ENCODE measurements at regions not wholly inside any gene's neighbourhood (a gene's known extent, or its start where the extent isn't known, plus 50 kb on each side); places are given as distances from the start of the nearest gene placed in this dataset.
A peak's percentile ranks its signal among the peaks of the same experiment; 100 is the strongest.
"Not testable (repeated sequence)": the region's sequence is repeated elsewhere in the genome, so short reads cannot be mapped to it uniquely, and the experiment has no call there.

- DNase-seq = no peak
- Mint-ChIP-seq H3K4me1 (ENCODE audit: low read depth) (no peaks in the 10 kb centered on the region), H3K9me3 (no peaks in the 10 kb centered on the region), H3K36me3 (ENCODE audit: insufficient read depth) (no peaks in the 10 kb centered on the region), H3K27me3 (ENCODE audit: low read depth) (peaks cover 14% of the 10 kb centered on the region), H3K4me3 (no peak overlapping the region)
- ATAC-seq = no peak
Measured at GRCh38 chr2:236910781-236911495, 174.8 kb upstream of the COPS8 start.

- Mint-ChIP-seq H3K4me3 (no peak overlapping the region), H3K4me1 (ENCODE audit: low read depth) (no peaks in the 10 kb centered on the region), H3K27me3 (ENCODE audit: low read depth) (peaks cover 14% of the 10 kb centered on the region), H3K9me3 (no peaks in the 10 kb centered on the region), H3K36me3 (ENCODE audit: insufficient read depth) (no peaks in the 10 kb centered on the region)
- DNase-seq (no peak), ATAC-seq (no peak)
Measured at GRCh38 chr2:236912326-236913120, 173.2 kb upstream of the COPS8 start.

- peaks cover 12% of the 10 kb centered on the region for H3K27me3 Mint-ChIP-seq (ENCODE audit: low read depth)
- no peaks in the 10 kb centered on the region for H3K36me3 Mint-ChIP-seq (ENCODE audit: insufficient read depth)
- ATAC-seq (no peak), DNase-seq (no peak)
- no peaks in the 10 kb centered on the region for H3K4me1 Mint-ChIP-seq (ENCODE audit: low read depth)
- no peaks in the 10 kb centered on the region for H3K9me3 Mint-ChIP-seq
- H3K4me3 Mint-ChIP-seq = no peak overlapping the region
Measured at GRCh38 chr2:236915186-236915585, 170.5 kb upstream of the COPS8 start.

GRCh38 chr2:236915726-236916125, 170.0 kb upstream of the COPS8 start:
- ATAC-seq = no peak
- no peak for DNase-seq
- Mint-ChIP-seq H3K4me3 (no peak overlapping the region), H3K4me1 (ENCODE audit: low read depth) (no peaks in the 10 kb centered on the region), H3K9me3 (no peaks in the 10 kb centered on the region), H3K27me3 (ENCODE audit: low read depth) (peaks cover 12% of the 10 kb centered on the region), H3K36me3 (ENCODE audit: insufficient read depth) (no peaks in the 10 kb centered on the region)

- H3K27me3 Mint-ChIP-seq (ENCODE audit: low read depth) = peaks cover 8% of the 10 kb centered on the region
- ATAC-seq (no peak), DNase-seq (no peak)
- H3K9me3 Mint-ChIP-seq = no peaks in the 10 kb centered on the region
- H3K4me3 Mint-ChIP-seq = no peak overlapping the region
- no peaks in the 10 kb centered on the region for H3K4me1 Mint-ChIP-seq (ENCODE audit: low read depth)
- no peaks in the 10 kb centered on the region for H3K36me3 Mint-ChIP-seq (ENCODE audit: insufficient read depth)
Measured at GRCh38 chr2:236916181-236916580, 169.5 kb upstream of the COPS8 start.

GRCh38 chr2:236916651-236917050, 169.0 kb upstream of the COPS8 start:
- H3K9me3 Mint-ChIP-seq = no peaks in the 10 kb centered on the region
- H3K4me1 Mint-ChIP-seq (ENCODE audit: low read depth) = no peaks in the 10 kb centered on the region
- DNase-seq = no peak
- H3K36me3 Mint-ChIP-seq (ENCODE audit: insufficient read depth) = no peaks in the 10 kb centered on the region
- H3K27me3 Mint-ChIP-seq (ENCODE audit: low read depth) = peaks cover 7% of the 10 kb centered on the region
- no peak overlapping the region for H3K4me3 Mint-ChIP-seq
- no peak for ATAC-seq

GRCh38 chr2:236917164-236917563, 168.5 kb upstream of the COPS8 start:
- Mint-ChIP-seq H3K4me3 (no peak overlapping the region), H3K4me1 (ENCODE audit: low read depth) (no peaks in the 10 kb centered on the region), H3K27me3 (ENCODE audit: low read depth) (peaks cover 6% of the 10 kb centered on the region), H3K36me3 (ENCODE audit: insufficient read depth) (no peaks in the 10 kb centered on the region), H3K9me3 (no peaks in the 10 kb centered on the region)
- ATAC-seq (no peak), DNase-seq (no peak)

- H3K36me3 Mint-ChIP-seq (ENCODE audit: insufficient read depth) = no peaks in the 10 kb centered on the region
- DNase-seq = no peak
- no peaks in the 10 kb centered on the region for H3K9me3 Mint-ChIP-seq
- no peaks in the 10 kb centered on the region for H3K4me1 Mint-ChIP-seq (ENCODE audit: low read depth)
- no peak overlapping the region for H3K4me3 Mint-ChIP-seq
- H3K27me3 Mint-ChIP-seq (ENCODE audit: low read depth) = no peaks in the 10 kb centered on the region
- ATAC-seq = no peak
Measured at GRCh38 chr2:236918545-236918944, 167.1 kb upstream of the COPS8 start.

- no peak overlapping the region for H3K4me3 Mint-ChIP-seq
- no peak for DNase-seq
Measured at GRCh38 chr2:236919209-236919608, 166.5 kb upstream of the COPS8 start.

GRCh38 chr2:236919801-236920379, 165.8 kb upstream of the COPS8 start:
- not testable (repeated sequence) for H3K4me3 Mint-ChIP-seq; H3K4me1 Mint-ChIP-seq (ENCODE audit: low read depth); H3K27me3 Mint-ChIP-seq (ENCODE audit: low read depth); H3K9me3 Mint-ChIP-seq; ATAC-seq; DNase-seq; H3K36me3 Mint-ChIP-seq (ENCODE audit: insufficient read depth)

More at GRCh38 chr2:236919209-236919608, 166.5 kb upstream of the COPS8 start:
- no peak for ATAC-seq
- H3K36me3 Mint-ChIP-seq (ENCODE audit: insufficient read depth) = no peaks in the 10 kb centered on the region
- no peaks in the 10 kb centered on the region for H3K9me3 Mint-ChIP-seq
- H3K4me1 Mint-ChIP-seq (ENCODE audit: low read depth) = no peaks in the 10 kb centered on the region
- H3K27me3 Mint-ChIP-seq (ENCODE audit: low read depth) = no peaks in the 10 kb centered on the region

GRCh38 chr2:236922061-236922460, 163.6 kb upstream of the COPS8 start:
- ATAC-seq (no peak), DNase-seq (no peak)
- no peak overlapping the region for H3K4me3 Mint-ChIP-seq
- H3K4me1 Mint-ChIP-seq (ENCODE audit: low read depth) = no peaks in the 10 kb centered on the region
- H3K27me3 Mint-ChIP-seq (ENCODE audit: low read depth) = peaks cover 3% of the 10 kb centered on the region
- no peaks in the 10 kb centered on the region for H3K9me3 Mint-ChIP-seq
- H3K36me3 Mint-ChIP-seq (ENCODE audit: insufficient read depth) = no peaks in the 10 kb centered on the region

- ATAC-seq (no peak), DNase-seq (no peak)
- peaks cover 13% of the 10 kb centered on the region for H3K27me3 Mint-ChIP-seq (ENCODE audit: low read depth)
- no peaks in the 10 kb centered on the region for H3K9me3 Mint-ChIP-seq
- no peaks in the 10 kb centered on the region for H3K4me1 Mint-ChIP-seq (ENCODE audit: low read depth)
- H3K4me3 Mint-ChIP-seq = peak overlapping the region; percentile 72
- no peaks in the 10 kb centered on the region for H3K36me3 Mint-ChIP-seq (ENCODE audit: insufficient read depth)
Measured at GRCh38 chr2:236928380-236929037, 157.2 kb upstream of the COPS8 start.

- ATAC-seq (no peak), DNase-seq (no peak)
- H3K36me3 Mint-ChIP-seq (ENCODE audit: insufficient read depth) = no peaks in the 10 kb centered on the region
- H3K27me3 Mint-ChIP-seq (ENCODE audit: low read depth) = peaks cover 7% of the 10 kb centered on the region
- H3K4me3 Mint-ChIP-seq = no peak overlapping the region
- H3K4me1 Mint-ChIP-seq (ENCODE audit: low read depth) = no peaks in the 10 kb centered on the region
- H3K9me3 Mint-ChIP-seq = no peaks in the 10 kb centered on the region
Measured at GRCh38 chr2:236932831-236933361, 152.8 kb upstream of the COPS8 start.

- ATAC-seq (no peak), DNase-seq (no peak)
- Mint-ChIP-seq H3K4me1 (ENCODE audit: low read depth) (no peaks in the 10 kb centered on the region), H3K9me3 (no peaks in the 10 kb centered on the region), H3K4me3 (no peak overlapping the region), H3K36me3 (ENCODE audit: insufficient read depth) (no peaks in the 10 kb centered on the region), H3K27me3 (ENCODE audit: low read depth) (peaks cover 3% of the 10 kb centered on the region)
Measured at GRCh38 chr2:236934166-236934565, 151.5 kb upstream of the COPS8 start.
